HG02840 (cell line): ENCODE measurements at regions not wholly inside any gene's neighbourhood (a gene's known extent, or its start where the extent isn't known, plus 50 kb on each side); places are given as distances from the start of the nearest gene placed in this dataset.

Source experiments
- ATAC-seq: cut with Tn5 transposase; IDR thresholded peaks from one replicate; pipeline ENCODE4 v1.9.1; 2021; ENCODE audit warnings: mild to moderate bottlenecking, moderate library complexity, moderate number of reproducible peaks; ENCODE audit not compliant: unreplicated experiment, low FRiP score

DNA sequence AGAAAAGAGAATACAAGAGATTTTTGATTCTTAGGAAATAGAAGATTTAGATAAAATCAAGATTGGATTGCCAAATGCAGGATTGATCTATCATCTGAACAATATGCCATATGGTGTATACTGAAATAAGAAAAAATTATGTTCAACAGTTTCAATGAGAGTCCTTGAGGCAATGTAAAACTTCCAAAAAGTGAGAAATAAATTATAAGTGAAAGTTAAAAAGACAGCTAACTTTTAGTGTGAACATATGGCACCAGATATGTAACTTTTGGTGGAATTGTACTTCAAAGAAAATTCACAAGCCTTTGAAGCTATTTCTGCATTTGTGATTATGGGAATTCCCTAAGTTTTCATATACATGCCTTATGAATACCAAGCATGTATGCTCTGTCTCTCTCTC lies 200.5 kb upstream of the ANO3 start:
- ATAC-seq: no peak

DNA sequence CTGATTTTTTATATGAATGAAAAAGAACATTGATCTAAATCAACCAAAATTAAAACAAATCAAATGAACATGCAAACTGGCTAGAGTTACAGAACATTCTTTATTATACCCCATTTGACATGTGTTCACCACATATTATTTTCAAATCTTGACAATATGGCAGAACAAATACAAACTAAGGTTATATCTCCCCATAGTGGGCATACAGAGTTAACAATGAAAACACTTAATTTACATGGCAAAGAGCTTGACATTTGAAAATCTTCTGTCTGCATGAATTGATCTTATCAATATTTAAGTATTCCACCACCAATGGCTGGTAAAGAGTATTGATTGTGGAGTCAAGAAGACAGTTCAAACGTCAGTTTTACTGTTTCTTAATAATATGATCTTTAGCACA lies 197.9 kb upstream of the ANO3 start:
- ATAC-seq: no peak

DNA sequence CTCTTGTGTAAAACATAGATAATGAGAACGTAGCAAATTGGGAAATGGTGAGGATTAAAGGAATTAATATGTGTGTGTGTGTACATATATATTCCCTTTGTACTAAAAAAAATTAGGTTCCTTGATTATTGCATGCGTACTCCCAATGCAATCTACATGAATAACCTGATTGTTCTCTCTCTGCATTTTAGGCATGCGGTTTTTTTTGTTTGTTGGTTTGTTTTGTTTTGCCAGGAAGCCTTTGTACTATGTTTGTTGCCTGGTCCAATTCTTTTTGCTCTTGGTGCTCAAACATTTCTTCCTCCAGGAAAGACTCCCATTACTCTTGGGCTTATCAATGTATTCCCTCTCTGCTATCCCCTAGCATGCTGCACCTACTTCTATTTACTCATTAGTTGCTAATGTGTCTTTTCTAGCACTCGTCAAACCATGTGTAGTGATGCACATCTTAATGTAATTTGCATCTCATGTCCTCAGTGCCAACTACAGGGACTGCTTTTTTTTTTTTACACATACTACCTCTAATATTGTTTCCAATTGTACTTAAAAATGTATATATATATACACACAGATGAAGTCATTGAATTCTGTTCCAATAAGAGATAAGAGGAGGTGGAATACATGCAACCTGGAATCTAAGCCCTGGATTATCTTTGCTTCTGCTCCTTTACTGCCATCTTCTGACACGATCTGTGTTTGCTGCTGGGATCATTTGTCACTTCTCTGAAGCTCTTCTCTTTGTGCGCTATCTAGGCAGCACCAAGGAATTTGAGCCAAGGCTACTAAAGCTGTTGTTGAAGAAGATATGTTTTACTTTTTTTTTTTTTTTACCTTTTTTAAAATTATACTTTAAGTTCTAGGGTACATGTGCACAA lies 197.2 kb upstream of the ANO3 start:
- no peak for ATAC-seq

DNA sequence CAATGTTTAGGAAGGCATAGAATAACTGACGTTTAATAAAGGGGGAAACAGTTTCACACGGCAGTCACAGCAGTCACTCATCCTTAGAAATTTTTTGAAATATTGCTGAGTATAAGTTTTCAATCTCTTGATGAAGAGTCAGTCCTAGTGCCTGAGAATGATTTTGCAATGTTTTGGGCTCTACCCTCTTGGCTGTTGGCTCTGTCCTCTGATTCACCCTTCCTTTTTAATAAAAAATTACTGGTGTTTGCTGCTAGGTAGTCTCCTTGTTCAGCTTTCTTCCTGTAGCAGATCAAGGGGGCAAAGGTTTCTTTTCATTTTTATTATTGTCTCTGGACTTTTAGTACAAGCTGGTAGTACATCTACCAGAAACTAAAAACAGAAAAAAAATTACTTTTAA lies 194.3 kb upstream of the ANO3 start:
- no peak for ATAC-seq

DNA sequence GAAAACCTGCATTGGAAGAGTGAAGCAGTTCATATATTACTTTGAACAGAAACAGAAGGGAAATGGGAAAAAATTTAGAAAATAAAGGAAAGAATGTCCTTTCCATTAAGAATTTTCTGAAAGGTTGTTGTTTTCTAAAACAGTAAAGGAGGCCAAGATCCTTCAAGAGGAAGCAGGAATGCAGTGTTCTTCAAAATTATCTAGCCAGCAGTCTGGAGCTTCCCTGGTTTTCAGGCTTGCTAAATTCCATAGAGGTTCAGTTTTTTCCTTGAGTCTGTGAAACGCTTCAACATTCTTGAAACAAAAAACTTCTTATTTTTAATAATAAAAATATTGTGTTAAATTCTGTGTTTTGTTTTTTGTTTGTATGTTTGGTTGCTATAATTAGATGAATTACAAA lies 189.0 kb upstream of the ANO3 start:
- ATAC-seq: no peak

DNA sequence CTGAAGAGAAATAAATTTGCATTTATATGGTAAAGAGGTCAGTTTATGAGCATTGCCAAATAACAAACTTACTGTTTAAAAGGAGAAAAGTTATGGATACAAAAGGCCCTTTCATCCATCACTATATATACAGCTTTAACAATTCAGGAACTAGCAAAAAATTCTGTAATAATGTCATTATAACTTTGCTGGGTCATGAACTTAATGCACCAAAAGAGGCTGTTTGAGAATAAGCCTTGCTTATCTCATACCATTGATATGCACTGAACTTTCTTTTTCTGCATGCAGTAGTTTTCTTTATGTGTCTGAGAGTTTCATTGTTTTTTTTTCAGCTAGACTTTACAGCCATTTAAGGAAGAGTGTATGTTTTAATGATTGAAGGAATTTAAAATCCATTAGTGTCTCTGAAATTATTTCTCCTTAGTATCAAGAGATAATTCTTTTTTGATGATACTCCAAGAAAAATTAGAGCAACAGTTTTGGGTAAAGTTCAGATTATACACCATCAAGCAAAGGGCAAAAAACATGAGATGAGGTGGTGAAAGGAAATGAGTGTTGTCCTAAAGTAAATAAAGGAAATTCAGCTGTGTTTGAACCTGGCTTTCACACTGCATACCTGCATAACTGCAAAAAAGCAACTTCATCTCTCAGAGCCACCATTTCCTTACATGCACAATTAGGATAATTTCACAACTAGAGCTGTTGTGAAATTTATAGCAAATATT lies 188.2 kb upstream of the ANO3 start:
- ATAC-seq: no peak

DNA sequence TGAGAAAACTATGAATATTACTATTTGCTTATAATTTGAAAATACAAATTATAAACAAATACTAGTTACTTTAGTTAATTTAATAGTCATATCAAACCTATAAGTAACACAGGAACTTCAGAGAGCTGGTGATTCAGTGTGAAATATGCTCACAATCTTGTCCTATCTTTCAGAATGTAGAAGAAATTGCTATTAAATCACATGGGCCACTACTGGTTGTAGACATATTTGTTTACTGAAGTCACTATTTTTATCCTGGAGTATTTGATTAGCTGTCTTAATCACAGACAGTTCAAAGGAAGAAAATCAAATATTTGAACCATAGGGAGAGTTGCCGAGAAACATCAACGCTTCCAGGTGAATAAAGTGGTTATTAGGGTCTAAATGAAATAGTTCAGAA lies 187.6 kb upstream of the ANO3 start:
- no peak for ATAC-seq

DNA sequence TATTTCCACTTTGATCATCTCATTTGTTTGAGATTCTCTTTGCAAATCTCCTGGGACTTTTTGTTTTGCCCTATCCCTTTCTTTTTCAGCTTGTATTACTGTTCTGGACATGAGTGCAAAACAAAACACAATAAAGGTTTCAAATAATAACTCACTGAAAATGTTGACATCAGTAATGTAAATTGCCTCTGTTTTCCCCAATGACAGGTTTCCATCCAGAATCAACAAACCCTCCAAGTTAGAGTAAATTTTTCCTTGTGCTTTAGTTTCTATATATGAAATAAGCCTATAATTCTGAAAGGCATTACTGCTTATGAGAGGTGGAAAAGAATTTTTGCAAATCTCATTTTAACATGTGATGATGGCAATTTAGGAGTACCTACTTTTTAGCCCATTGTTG lies 187.0 kb upstream of the ANO3 start:
- no peak for ATAC-seq

DNA sequence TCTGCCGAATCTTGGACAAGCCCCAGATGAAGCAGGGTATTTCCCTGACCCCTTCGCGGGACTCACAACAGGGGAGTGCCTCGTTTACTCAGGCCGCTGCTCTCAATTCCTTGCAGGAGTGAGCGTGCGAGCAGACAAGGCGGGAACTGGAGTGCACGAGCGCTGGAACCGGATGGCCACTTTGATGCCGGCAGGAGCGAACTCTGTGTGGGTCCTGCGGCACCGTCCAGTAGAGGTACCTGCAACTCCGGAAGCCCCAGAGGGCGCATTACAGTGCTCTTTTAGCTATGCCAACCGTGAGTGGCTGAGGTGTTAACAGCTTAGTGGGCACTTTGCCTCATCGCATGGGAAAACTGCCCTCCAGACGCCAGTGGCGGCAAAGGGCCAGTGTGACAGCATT lies 182.3 kb upstream of the ANO3 start:
- ATAC-seq: no peak

DNA sequence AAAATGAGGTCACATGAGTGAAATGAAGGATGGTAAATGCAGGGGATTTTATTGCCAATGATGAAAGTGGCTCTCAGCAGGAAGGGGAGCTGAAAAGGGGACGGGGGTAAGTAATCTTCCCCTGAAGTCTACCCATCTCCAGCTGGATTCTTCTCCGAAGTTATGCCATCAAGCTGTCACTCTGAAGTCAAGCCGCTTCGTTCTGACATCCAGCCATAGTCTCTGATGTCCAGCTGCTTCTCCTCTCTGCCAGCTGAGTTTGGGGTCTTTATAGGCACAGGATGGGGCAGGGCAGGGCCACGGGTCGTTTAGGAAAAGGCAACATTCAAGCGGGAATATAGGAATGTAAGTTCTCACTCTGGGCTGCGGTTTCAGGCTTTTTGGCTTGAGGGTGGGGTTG lies 181.9 kb upstream of the ANO3 start:
- no peak for ATAC-seq

DNA sequence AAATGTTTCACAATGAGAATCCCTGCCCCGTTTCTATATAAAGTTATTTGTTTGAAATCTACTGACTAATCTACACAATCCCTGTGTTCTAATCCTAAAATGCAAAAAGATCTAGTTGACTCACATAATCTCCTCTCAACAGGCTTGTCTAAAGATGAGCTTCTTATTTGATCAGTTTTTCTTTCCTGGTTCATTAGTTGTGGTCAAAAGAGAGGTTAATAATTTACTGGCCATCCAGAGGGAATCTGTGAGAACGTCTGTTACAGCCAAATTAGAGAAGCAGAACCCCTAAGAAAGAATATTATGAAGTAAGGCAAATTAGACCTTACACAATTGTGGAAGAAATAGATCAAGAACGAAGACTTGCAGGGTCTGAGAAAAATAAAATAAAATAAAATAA lies 173.7 kb upstream of the ANO3 start:
- ATAC-seq: no peak

DNA sequence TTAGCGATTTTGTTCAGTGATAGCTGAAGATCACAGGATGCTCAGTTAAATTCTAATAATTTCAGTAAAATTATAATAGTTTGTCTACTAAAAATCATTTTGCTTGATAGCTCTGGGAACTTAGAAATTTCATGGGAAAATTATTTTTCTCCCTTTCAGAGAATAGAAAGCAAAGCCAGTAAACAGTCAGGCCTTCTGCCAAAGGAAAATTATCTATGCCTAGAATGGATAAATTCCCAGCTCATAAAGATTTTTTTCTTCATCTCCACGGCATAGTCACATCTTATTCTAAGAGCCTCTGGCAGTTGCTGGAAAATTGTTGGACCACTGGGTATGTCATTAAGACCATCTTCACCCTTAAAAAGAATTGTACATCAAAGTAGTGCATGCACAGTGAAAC lies 169.6 kb upstream of the ANO3 start:
- ATAC-seq: no peak

DNA sequence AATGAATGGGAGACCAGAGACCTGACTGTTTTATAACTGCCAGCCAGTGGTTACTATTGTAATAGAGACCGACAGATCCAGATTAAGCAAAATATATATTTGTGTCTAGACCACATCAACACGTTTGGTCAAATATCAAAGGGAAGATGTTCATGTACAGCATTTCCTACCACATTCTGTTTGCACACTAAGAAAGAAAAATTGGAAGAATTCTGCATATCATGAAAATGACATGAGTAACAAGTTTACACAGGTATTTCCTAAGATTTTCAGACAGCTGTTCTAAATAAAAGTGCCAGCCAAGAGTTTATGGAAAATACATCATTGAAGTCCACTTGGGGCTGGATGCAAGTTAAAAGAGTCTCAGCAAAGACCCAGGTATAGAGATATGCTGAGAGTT lies 145.5 kb upstream of the ANO3 start:
- no peak for ATAC-seq

DNA sequence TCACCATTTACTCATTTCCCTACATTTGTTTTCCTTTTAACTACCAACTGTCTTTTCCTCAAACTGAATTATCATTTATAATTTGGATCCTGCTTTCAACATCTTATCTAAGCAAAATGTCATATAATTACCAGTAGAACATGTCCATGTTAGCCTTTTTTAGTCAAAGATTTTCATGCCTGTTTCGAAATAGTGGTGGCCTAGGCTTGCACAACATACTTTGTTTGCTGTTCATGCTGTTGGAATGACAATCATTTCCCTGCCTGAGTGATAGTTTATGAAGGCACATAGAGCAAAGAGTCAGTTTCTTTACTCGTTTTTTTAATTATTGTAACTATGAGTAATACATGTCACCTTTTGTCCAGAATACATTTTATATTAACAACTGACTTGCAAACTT lies 144.3 kb upstream of the ANO3 start:
- ATAC-seq: no peak

DNA sequence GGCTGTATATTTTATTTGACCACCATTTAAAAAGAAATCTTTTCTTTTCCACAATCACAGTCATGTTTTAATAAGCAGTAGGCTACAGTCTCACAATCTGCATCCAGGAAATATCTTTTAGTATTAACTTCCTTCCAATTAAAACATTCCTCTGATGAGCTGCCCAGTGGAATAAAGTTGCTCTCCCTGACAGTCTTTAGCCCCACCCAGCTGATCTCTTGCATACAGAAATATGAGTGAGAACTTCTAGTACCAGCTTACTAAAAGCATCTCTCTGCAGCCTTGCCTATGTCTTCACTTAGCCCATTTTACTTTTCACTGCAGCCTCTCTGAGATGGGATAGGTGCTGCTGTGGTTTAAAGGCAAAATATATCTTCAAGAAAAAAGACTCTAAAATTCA lies 143.4 kb upstream of the ANO3 start:
- ATAC-seq: no peak

DNA sequence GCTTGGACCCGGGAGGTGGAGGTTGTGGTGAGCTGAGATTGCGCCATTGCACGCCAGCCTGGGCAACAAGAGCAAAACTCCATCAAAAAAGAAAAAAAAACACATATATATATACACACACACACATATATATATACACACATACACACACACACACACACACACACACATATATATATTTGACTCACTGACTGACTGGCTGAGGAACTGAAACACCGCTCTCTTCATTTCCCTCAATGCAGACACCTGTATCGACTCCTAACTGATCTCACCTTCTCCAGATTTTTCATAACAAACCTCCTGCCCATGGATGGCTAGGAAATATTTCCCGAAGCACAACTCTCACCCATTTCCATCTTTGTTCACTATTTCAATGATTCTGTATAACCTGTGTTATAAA lies 140.7 kb upstream of the ANO3 start:
- ATAC-seq: no peak

DNA sequence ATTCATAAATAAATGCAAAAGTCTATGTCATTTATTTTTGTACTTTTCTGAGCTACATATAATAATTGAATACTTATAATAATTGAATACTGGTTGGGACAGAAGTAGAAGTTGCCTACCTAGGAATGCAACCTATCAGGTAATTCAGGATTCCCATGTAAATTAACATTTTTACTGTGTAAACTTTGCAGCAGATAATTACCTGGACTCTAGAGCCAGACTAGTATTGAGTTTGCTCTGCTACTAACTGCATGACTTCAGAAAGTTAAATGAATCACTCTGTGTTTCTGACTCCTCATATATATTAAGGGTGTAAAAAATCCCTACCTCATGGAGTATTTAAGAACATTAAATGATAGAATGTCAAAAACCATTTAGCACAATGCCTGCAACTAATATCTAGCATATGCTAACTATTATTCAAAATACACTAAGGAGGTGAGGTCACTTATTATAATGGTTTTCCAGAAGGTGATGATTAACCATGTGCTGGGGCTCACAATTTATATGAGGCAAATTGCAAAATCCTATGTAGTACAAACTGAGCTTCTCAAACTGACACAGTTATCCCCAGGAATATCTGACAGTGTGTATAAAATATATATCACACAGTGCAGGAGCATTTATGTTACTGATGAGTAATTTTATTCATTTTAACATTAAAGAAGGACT lies 138.1 kb upstream of the ANO3 start:
- ATAC-seq: no peak

DNA sequence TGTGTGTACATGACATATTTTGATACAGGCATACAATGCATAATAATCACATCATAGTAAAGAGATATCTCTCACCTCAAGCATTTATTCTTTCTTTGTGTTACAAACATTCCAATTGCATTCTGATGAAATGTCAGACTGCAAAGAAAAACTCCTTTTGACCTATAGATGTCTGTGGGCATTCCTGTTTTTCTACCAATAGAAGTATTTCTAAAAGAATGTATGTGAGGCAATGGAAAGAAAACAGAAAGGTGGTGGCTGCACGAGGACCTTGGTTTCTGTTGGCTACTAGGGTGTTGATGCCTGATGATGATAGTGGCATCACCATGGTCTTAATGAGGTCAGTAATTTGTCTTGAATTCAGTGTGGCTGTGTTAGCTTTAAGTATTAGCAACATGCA lies 137.0 kb upstream of the ANO3 start:
- no peak for ATAC-seq

DNA sequence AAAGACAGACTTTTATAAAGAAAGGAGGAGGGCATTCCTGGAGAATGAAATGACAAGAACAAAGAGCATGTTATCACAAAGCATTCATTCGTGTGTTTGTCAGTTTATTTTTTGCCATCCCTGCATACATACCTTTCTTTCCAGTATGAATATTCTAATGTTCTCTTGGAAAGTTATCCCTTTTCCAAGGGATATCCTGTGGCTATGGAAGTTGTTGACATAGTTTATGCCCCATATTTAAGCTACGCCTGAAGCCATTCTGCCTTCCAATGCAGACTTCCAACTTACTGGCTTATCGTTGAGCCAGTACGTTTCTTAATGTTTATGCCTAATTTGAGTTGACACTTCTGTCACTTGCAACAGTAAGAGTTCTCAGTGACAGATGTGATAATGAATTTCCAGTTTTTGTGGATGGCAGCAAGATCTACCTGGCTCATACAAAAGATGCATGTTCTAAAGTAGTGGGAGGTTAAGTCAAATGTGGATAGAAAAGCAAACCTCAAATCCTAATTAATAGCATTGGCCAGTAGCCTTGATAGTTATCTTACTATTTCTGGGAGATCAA lies 133.3 kb upstream of the ANO3 start:
- no peak for ATAC-seq

DNA sequence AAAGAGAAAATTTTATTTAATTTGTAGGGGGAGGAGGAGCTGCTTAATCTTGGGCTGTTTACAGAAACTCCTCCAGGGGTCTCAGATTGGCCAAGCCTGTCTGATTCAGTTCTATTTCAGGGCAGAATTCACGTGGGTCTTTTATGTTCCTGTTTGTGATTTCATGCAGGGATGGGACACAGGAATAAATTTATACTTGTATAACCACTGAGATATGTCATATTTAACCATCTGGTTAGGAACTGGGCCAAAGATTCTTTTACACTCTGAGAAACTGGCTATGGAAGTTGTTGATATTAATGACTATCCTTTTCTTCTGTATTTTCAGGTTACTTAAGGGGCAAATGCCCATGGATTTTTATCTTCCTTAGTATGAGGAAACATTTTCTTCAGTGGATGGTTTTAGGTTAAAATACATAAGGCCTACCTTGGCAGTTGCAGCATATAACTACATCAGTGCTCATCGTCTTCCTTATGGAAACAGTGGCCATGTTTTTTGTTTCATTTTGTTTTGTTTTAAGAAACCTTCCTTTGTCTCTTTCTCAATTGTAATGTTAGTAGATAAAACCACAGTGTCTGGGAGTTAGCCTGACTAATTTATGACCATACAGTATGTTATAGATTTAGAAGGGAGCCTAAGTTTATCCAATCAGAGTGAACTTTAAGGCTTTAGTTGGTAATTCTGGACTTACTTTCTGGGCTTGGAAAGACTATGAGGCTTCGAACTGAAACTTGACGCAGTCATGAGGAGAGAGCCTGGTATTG lies 132.4 kb upstream of the ANO3 start:
- no peak for ATAC-seq

DNA sequence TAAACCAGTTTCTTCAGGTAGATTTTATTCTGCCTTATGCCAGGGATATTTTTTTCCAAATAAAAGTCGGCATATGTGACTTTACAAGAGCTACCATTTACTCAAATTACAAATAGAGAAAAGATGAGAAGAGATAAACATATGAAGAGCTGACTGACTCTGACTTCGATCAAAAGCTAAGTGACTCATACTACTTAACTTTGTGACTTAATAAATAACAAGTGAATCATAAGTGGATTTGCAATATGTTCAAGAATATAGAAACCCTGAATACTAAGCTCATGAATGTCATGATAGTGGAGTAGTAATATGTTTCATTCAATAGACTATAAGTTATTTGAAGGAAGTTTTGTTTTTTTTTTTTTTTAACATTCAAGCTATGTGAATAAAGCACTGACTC lies 130.5 kb upstream of the ANO3 start:
- no peak for ATAC-seq
